NCI-H1048 (cell line): ENCODE measurements at regions not wholly inside any gene's neighbourhood (a gene's known extent, or its start where the extent isn't known, plus 50 kb on each side); places are given as distances from the start of the nearest gene placed in this dataset.

ENCODE experiments used
- DNase-seq: peaks from one replicate; lab custom pipeline; 2025; lab: John Stamatoyannopoulos, UW

- DNase-seq, result no peak
These were observed 209.1 kb downstream of the DACT1 start for GRCh38 chr14:58846682-58847465.

DNA sequence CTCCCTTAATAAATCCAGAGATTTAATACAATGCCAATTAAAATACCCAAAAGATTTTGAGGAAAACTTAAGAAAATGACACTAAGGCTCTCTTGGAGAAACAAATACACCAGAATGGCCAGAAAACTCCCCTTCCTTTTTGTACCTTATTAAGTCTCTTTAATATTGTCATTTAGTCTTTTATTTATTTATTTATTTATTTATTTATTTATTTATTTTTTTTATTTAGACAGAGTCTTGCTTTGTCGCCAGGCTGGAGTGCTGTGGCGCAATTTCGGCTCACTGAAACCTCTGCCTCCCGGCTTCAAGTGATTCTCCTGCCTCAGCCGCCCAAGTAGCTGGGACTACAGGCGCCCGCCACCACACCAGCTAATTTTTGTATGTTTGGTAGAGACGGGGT is 210.6 kb downstream of the DACT1 start:
- no peak for DNase-seq

DNA sequence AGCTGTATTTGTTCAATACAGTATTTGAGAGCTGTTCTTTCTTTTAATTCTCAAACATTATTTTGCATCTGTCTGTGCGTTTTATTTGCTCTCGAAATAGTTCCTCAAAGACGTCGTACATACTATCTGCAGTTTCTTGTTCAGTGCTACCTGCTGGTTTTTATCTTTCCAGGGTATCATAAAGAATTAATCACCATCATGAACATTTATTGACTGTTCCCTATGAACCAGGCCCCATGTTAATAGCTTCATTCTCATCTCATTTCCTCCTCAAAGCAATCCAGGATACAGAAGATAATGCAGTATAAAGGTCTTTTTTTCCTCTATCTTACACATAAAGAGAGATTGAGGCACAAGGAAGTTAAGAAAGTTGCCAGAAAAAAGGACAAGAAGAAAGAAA is 211.8 kb downstream of the DACT1 start:
- no peak for DNase-seq

DNA sequence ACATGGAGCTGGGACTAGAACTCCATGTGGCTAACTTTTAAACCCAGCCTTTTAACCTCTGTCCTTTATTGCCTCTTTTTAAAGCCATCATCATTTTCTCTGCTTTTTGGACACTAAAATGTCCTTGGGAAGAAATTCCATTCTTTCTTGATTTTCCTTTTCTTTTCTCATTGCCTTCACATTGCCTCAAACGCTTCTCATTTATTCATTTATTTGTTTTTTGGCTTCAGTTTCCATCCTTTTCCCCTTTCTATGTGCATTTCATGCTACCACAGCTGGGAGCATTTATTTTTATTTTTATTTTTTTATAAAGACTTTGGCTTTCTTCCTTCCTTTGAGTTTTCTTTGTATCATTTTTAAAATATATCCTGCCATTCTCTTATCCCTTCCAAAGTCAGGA is 212.2 kb downstream of the DACT1 start:
- DNase-seq, result no peak

GRCh38 chr14:58861586-58861985 is 223.8 kb downstream of the DACT1 start:
- DNase-seq, result no peak

DNA sequence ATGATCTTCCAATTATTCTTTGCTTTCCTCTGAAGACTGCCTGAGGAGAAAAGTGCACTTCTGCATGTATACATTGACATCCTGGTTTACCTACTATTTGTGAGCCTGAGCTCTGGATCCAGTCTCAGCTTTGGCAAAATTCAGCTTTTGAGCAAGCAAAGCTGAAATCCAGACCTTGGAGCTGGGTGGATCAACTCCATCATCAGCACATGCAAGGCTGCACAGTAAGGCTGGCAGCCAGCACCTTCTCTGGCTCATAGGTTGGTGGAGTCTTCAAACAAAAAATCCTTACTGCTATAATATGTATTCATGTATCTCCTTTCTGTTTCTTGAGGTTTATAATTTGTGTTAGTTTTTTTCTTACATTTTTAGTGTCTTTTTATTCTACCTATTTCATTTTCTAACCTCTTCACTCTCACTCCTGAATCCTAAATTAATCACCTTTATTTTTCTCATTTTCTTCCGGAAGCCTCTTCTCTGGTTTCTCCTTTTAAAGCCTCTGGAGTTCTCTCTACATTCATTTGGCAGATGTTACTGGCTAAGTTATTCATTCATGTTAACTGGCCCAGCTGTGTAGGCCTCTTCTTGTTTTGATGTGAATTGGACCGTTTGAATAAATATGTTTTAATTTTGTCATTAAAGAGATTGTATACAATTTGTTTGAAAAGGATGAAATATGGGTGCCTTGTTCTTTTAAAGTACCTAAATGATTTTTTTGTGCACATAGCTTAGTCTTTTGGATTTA is 224.8 kb downstream of the DACT1 start:
- no peak for DNase-seq

DNA sequence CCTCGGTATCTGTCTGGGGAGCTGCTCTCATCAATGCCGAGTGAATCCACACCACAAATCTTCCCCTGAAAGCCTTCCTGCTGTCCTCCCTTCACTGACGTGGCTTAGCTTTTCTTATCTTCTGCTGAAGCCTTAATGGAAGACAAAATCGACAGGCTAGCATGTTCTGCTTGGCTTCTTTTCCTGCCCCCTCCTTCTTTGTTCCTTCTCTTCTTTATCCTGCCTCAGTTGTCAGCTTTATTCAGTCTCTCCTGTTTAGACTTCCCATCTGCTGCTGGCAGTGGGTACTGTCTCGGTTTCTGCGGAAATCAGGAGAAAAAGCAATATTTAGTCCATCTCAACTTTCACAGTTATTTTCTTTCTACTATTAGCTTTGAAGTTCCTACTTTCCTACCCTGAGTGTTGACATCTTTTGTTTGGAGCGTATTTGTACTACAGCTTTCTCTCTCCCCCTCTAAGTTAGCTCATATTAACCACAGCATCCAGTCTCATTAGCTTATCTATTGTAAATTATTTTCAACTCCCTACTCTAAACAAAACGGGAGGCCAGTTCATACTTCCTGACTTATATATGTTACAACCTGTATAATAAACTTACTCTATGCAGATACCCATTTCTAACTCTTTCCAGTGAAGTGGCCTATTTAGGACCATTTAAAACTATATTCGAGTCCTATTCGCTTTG is 226.0 kb downstream of the DACT1 start:
- DNase-seq, result no peak

DNA sequence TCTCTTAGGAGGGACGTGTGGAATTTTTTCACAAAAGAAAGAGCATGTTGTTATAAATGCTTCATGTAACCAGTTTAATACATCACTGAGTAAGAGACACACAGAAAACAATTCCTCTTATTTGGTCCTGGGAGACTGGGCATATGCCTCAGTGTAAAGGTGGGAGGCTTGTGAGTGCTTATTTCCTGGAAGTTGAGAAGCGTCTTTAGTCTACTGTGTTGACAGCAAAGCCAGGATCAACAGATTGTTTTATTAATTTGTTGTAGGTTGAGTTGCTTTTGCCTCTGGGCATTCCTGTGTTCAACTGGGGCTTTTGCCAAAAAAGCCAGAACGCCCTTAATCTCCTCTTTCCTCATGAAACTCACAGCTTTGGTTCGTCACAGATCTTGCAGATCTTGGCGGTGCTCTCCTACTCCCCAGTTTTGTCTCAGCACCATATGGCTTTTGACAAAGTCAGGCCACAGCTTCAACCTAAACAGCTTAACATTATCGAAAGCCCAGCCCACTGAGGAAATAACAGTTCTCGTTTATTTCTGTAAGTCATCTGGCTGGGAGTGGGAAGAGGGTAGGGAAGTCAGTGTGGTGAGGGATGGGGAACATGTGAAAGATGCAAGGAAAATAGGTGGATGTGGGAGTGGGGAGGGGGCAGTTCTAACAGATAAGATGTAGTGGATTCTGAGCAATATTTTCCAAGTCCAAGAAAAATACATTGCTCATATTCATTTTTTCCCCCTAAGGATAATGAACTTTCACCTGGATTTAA is 227.2 kb downstream of the DACT1 start:
- DNase-seq, result no peak

GRCh38 chr14:58865514-58866281 is 227.9 kb downstream of the DACT1 start:
- DNase-seq, result no peak

GRCh38 chr14:58866391-58866790 is 228.6 kb downstream of the DACT1 start:
- DNase-seq, result no peak

DNA sequence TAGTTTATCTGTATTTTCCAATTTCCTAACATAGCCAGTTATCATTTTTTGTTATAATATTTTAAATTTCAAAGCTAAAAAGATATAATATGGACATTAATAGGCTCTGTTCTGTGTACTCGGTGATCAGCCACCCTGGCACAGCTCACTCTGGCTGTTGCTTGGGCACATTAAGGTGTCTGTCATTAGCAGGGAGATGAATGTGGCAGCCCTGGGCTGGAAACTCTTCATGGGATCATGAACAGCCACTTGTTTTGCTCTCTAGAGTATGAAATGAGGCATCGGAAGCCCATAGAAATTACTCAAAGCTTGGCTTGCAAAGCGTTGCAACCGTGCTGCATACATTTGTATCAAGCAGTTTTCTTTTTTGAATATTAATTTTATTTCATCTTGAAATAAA is 233.2 kb downstream of the DACT1 start:
- no peak for DNase-seq

DNA sequence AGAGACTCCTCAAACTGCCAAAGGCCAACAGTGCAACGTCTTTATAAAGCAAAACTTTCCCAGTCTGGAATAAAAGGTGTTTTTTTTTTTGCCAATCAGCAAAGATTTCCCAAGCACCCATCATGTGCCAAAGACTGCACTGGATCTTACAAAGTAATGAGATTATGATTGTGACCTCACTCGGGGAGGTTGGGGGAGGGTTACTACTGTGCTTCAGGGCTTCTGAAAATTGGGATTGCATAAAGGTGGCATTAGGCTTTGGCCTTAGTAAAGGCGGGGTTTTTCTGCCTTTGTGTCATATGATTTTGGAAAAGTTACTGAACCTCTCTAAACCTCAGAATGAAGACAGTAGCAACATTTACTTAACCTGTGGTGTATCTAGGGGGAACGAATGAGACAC is 233.8 kb downstream of the DACT1 start:
- no peak for DNase-seq

- DNase-seq, result no peak
These were observed 234.3 kb downstream of the DACT1 start for GRCh38 chr14:58872061-58872460.

GRCh38 chr14:58873228-58873953 is 235.6 kb downstream of the DACT1 start:
- DNase-seq, result no peak

GRCh38 chr14:58875613-58876012 is 237.9 kb downstream of the DACT1 start:
- no peak for DNase-seq

DNA sequence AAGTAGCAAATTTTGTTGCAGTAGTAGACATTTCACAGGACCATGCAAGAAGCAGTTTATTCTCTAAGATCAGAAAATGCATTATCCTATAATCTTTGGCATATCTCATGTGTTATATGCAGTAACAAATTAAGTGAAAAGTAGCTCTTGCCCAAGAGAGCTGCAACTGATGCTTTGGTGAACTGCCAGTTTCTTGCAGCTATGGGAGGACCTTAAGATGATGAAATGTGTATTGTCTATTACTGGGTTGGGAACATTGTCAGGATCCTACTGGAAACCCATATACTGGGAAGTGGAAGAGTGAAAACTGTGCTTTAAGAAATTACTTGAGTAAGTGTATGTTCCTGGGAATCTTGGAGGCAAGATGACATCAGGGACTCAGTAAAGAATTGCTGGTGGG is 238.8 kb downstream of the DACT1 start:
- no peak for DNase-seq

DNA sequence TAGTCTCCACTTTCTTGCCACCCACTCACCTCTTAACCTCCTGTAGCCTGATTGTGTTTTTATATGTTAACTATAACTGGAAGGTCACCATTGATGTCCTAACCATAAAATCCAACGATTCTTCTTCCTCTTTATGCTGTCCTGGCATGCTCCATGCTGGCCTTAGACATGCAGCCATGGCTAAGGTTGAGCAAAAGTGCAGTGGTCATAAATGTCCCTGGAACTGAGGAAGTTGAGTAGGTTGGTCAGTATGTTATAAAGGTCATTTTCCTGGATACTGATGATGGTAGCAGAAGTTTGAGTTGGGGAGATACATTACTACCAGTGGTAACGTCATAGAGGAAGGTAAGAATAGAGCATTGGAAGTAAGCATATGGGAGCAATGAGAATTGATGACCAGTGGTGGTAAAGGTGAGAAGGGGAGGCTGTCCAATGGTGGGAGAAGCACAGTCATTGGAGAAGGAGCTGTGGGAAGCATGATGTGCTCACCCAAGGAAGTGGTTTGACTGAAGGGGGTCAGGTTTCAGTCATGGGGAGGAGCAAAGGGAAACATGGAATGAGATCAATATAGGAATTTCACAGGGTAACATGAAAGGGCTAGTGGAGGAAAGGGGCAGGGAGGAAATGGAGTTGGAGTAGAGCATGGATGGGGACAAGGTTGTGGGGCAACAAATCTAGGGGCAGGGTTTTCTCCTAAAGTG is 240.8 kb downstream of the DACT1 start:
- no peak for DNase-seq

DNA sequence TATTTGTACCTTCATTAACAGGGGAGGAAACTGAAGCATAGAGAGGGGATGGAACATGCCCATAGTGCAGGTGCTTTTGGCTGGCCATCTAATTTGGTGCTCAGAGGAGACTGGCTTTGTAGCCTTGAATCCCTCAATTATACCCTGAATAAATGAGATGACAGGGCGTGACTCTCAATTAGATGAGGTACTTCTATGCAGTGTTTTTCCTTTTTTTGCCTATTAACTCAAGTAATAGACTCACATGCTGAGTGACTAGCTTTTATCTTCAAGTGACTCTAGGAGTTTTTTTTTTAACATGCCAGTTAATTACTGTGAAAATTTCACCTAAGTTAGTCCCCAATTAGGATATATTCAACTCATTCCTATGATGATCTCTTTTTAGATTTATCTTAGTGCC is 243.7 kb downstream of the DACT1 start:
- no peak for DNase-seq

GRCh38 chr14:58882577-58883018 is 244.8 kb downstream of the DACT1 start:
- DNase-seq, result no peak

DNA sequence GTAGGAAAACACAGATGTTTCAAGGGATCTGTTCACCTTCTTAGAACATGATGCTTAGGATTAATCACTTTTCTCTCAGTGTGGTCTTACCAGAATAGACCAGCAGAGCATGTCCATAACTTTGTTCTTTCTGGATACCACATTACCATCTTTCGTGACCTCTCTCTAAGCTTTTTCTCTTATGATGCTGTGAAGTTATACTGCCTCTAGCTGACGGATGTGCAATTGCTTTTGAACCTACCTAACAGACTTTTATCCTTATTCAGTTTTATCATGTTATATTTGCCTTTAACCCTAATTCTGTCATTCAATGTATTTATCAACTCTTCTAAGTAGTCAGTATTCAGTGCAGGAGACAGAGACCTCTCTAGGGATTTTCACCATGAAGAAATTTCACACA is 246.7 kb downstream of the DACT1 start:
- no peak for DNase-seq
